Fibroblast of lung (primary cell): ENCODE measurements at regions not wholly inside any gene's neighbourhood (a gene's known extent, or its start where the extent isn't known, plus 50 kb on each side); places are given as distances from the start of the nearest gene placed in this dataset.

Experiments used
- CTCF ChIP-seq, 2 donors: IDR thresholded peaks in 1 of 2; conservative IDR thresholded peaks in 1 of 2; 1 replicate in 1 of 2; 2 replicates in 1 of 2; pipeline ENCODE4 v1.5.1; 2011 to 2012; ENCODE audit warnings: low read length in 2 of 2, control low read depth in 1 of 2, inconsistent platforms in 1 of 2, low read depth in 1 of 2, mild to moderate bottlenecking in 1 of 2
- EZH2 ChIP-seq: IDR thresholded peaks from 2 replicates; pipeline ENCODE4 v1.5.1; 2012; ENCODE audit warnings: low read length, control low read depth, mild to moderate bottlenecking; ENCODE audit errors: missing control alignments

DNA sequence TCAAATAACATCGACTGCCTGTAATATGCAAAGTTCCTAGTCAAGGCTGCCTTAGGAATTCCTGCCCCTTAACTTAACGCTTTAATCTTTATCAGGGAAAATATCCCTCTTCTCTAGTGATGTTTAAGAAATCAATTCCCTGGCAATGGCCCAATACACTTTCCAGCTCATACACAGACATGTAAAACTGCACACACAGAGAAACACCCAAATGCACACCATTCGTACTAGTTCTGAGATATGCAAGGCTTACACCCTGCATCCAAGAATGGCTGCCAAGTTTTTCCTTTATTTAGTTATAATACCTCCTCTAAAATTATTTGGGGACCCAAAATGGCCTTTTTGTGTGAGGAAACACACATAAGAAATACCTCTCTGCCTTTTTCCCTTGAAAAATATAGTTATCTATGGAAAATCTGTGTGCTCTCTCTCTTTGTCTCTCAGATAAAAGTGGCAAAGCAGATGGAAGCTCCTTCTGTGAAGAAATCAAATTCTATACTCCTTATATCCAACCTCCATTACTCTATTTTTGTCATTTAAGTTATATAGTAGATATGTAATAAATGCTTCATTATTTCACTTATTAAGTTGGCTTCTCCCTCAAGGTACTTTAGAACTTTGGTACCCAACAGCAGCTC is 120.0 kb upstream of the MDM1 start:
- no peak for TF ChIP-seq CTCF (conservative IDR thresholded peaks at IDR 0.05 in 1 of 2, IDR thresholded peaks at IDR 0.05 in 1 of 2; ENCODE audit: low read depth in 1 of 2, low read length in 2 of 2)
- no peak for TF ChIP-seq EZH2
